Spleen (tissue), 11 donors: ENCODE measurements at regions not wholly inside any gene's neighbourhood (a gene's known extent, or its start where the extent isn't known, plus 50 kb on each side); places are given as distances from the start of the nearest gene placed in this dataset.

Experiments used
- DNase-seq: peaks from one replicate; pipeline ENCODE4 v3.0.0-alpha.2; 2020
- H3K27ac ChIP-seq, 8 donors: fragments of 200-600 bp; sonication (generic) in 7 of 8; 1 replicate in 4 of 8; 2 replicates in 4 of 8; pipeline versions ENCODE4 v1.5.0 to v1.8.0; 2016 to 2021; ENCODE audit warnings: inconsistent platforms in 4 of 8, mild to moderate bottlenecking in 4 of 8, moderate library complexity in 1 of 8
- H3K27me3 ChIP-seq, 7 donors: fragments of 200-600 bp; sonication (generic) in 6 of 7; replicated peaks in 1 of 7; 1 replicate in 4 of 7; 2 replicates in 3 of 7; pipeline versions ENCODE4 v1.5.0 to v1.8.0; 2016 to 2021; ENCODE audit warnings: inconsistent platforms in 3 of 7, mild to moderate bottlenecking in 1 of 7
- H3K36me3 ChIP-seq, 6 donors: fragments of 200-600 bp; sonication (generic) in 5 of 6; 1 replicate in 4 of 6; 2 replicates in 2 of 6; pipeline versions ENCODE4 v1.5.0 to v1.8.0; 2016 to 2021; ENCODE audit warnings: inconsistent platforms in 2 of 6
- H3K4me1 ChIP-seq, 6 donors: fragments of 200-600 bp; sonication (generic) in 5 of 6; 1 replicate in 3 of 6; 2 replicates in 3 of 6; pipeline versions ENCODE4 v1.5.0 to v1.8.0; 2016 to 2021; ENCODE audit warnings: inconsistent platforms in 3 of 6
- H3K4me3 ChIP-seq, 8 donors: fragments of 200-600 bp; sonication (generic) in 7 of 8; 1 replicate in 4 of 8; 2 replicates in 4 of 8; pipeline versions ENCODE4 v1.5.0 to v1.8.0; 2016 to 2021; ENCODE audit warnings: inconsistent platforms in 4 of 8, mild to moderate bottlenecking in 4 of 8, moderate library complexity in 2 of 8
- H3K9me3 ChIP-seq, 8 donors: fragments of 200-600 bp; sonication (generic) in 7 of 8; 1 replicate in 4 of 8; 2 replicates in 4 of 8; pipeline versions ENCODE4 v1.5.0 to v1.8.0; 2016 to 2021; ENCODE audit warnings: inconsistent platforms in 4 of 8
- CTCF ChIP-seq, 11 experiments: fragments of 200-600 bp in 7 of 11; fragments of 450-650 bp in 4 of 11; sonication (generic) in 4 of 11; IDR thresholded peaks in 8 of 11; conservative IDR thresholded peaks in 3 of 11; 1 replicate in 7 of 11; 2 replicates in 4 of 11; pipeline versions ENCODE4 v1.4.0 to v1.8.0; 2016 to 2021; ENCODE audit warnings: antibody characterized with exemption in 11 of 11, inconsistent platforms in 4 of 11, mild to moderate bottlenecking in 1 of 11
- POLR2A ChIP-seq, 3 donors: fragments of 450-650 bp; IDR thresholded peaks; one replicate each; pipeline ENCODE4 v1.5.1; 2017; ENCODE audit warnings: antibody characterized with exemption in 3 of 3, mild to moderate bottlenecking in 1 of 3
- POLR2AphosphoS5 ChIP-seq, 3 donors: sonication (generic); formaldehyde crosslinking; IDR thresholded peaks; one replicate each; pipeline ENCODE4 v1.5.1; 2017; ENCODE audit warnings: antibody characterized with exemption in 3 of 3
- WGBS, 5 donors: extraction: QIAGEN DNeasy Blood & Tissue Kit in 3 of 5; methylation state at CpG; one replicate each; pipeline versions ENCODE4 v1.1.5 to v1.1.7; 2013 to 2018; 5-methylcytosine and 5-hydroxymethylcytosine counted together
- intact Hi-C: fragments of 100-400 bp; cut with DNase I; formaldehyde crosslinking; loops from one replicate; pipeline ENCODE4 v1.15.0; 2023; ENCODE audit warnings: low total_unique reads
- donor health status: healthy with polysubstance abuse.
- donor health status: DM: no; HTN: no; CAD: no; lungs with moderate emphysema.
- donor health status: DM: no; HTN: no; CAD: no.
- donor health status: Bipolar disorder and iron deficiency.
- donor health status: healthy.
- donor health status: DM: no; HTN: no; CAD: no.
- donor health status: DM: yes; HTN: yes; CAD: no.

DNA sequence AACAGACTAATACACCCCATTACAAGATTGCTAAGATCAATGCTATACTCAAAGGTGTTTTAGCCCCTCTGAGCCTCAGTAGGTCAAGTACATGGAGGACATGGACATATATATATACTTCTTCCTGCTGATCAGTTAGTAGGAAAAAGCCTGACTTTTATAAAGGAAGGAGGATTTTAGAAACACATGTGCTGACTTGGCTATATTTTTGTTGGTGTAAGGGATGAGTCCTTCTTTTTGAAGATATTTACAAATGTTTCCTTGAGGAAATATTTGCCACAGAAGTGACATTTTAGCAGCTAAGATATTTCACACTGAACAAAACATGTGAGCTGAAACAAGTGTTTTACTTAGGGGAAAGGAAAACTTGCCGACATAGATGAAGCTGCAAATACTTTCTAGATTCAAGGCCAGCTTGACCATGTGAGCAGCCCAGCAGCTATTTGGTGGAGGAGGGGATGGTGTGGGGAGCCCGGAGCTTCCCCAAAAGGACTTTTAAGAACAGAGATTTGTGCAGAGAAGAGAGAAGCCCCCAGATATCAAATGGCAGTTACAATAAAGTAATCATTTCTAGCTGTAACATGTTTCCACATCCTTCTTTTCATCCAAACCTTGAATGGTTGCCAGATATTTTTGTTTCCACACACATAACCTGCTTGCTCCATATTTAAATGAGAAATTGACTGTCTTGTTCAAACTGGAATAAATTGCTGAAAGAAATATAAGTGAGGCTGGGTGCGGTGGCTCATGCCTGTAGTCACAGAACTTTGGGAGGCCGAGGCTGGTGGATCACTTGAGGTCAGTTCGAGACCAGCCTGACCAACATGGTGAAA lies 111.7 kb upstream of the NR2F2 start:
- intact Hi-C loops = no loop called here
- H3K4me1 ChIP-seq = no peaks in the 10 kb centered on the region
- no peak for TF ChIP-seq POLR2AphosphoS5 (IDR thresholded peaks at IDR 0.05)
- TF ChIP-seq POLR2A (IDR thresholded peaks at IDR 0.05) = no peak
- no peak for TF ChIP-seq CTCF (IDR thresholded peaks at IDR 0.05 in 8 of 11, conservative IDR thresholded peaks at IDR 0.05 in 3 of 11)
- no peak overlapping the region for H3K4me3 ChIP-seq
- peaks cover 0 to 9% (median 0%) of the 10 kb centered on the region in 8 donors for H3K9me3 ChIP-seq
- WGBS, 5 donors = 69 to 82% (median 78%) methylated on average over 5 of the region's 5 CpGs
- no peaks in the 10 kb centered on the region for H3K27me3 ChIP-seq
- H3K36me3 ChIP-seq = no peaks in the 10 kb centered on the region
- DNase-seq = no peak
- no peak overlapping the region for H3K27ac ChIP-seq

GRCh38 chr15:96219681-96220080 lies 110.8 kb upstream of the NR2F2 start:
- H3K4me1 ChIP-seq = no peaks in the 10 kb centered on the region
- no peaks in the 10 kb centered on the region for H3K36me3 ChIP-seq
- WGBS, 5 donors = 46 to 63% (median 57%) methylated on average over 3 of the region's 3 CpGs
- H3K27me3 ChIP-seq = no peaks in the 10 kb centered on the region
- H3K9me3 ChIP-seq = peaks cover 0 to 9% (median 0%) of the 10 kb centered on the region in 8 donors
- no peak for TF ChIP-seq POLR2AphosphoS5 (IDR thresholded peaks at IDR 0.05)
- TF ChIP-seq POLR2A (IDR thresholded peaks at IDR 0.05) = no peak
- no peak for TF ChIP-seq CTCF (IDR thresholded peaks at IDR 0.05 in 8 of 11, conservative IDR thresholded peaks at IDR 0.05 in 3 of 11)
- H3K27ac ChIP-seq = no peak overlapping the region
- intact Hi-C loops = no loop called here
- H3K4me3 ChIP-seq = no peak overlapping the region
- no peak for DNase-seq

GRCh38 chr15:96220657-96221056 lies 109.8 kb upstream of the NR2F2 start:
- no peaks in the 10 kb centered on the region for H3K27me3 ChIP-seq
- 90 to 98% (median 95%) methylated on average over 3 of the region's 3 CpGs for WGBS, 5 donors
- no peak overlapping the region for H3K27ac ChIP-seq
- H3K9me3 ChIP-seq = peaks cover 0 to 9% (median 0%) of the 10 kb centered on the region in 8 donors
- intact Hi-C loops = no loop called here
- DNase-seq = no peak
- TF ChIP-seq POLR2AphosphoS5 (IDR thresholded peaks at IDR 0.05) (no peak), CTCF (IDR thresholded peaks at IDR 0.05 in 8 of 11, conservative IDR thresholded peaks at IDR 0.05 in 3 of 11) (no peak), POLR2A (IDR thresholded peaks at IDR 0.05) (no peak)
- H3K4me3 ChIP-seq = no peak overlapping the region
- no peaks in the 10 kb centered on the region for H3K4me1 ChIP-seq
- H3K36me3 ChIP-seq = no peaks in the 10 kb centered on the region

DNA sequence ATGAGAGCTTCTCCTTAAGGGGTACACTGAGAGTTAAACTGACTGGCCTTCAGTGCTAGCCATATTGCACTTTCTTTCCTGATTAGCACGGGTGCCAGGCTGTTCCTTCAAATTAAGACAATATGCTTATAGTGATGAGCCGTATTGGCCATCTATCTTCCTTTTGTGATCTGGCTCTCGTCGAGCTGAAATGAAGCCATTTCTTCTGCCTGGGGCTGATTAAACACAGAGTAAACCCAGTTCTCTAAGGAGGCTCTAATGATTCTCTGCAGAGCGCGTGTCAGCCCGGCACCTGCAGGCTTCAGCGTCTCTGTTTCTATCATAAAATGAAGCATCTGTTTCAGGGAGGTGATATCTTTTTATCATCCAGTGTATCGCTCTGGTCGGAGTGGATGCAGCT lies 107.5 kb upstream of the NR2F2 start:
- Histone ChIP-seq H3K36me3 (no peaks in the 10 kb centered on the region), H3K27me3 (no peaks in the 10 kb centered on the region), H3K4me3 (no peak overlapping the region), H3K9me3 (no peaks in the 10 kb centered on the region), H3K27ac (no peak overlapping the region), H3K4me1 (no peaks in the 10 kb centered on the region)
- no peak for DNase-seq
- no peak for TF ChIP-seq CTCF (IDR thresholded peaks at IDR 0.05 in 8 of 11, conservative IDR thresholded peaks at IDR 0.05 in 3 of 11)
- TF ChIP-seq POLR2AphosphoS5 (IDR thresholded peaks at IDR 0.05) = no peak
- no peak for TF ChIP-seq POLR2A (IDR thresholded peaks at IDR 0.05)
- 69 to 77% (median 71%) methylated on average over 10 of the region's 10 CpGs for WGBS, 5 donors
- intact Hi-C loops = no loop called here
